Uterus (tissue), 2 donors: ENCODE measurements at regions not wholly inside any gene's neighbourhood (a gene's known extent, or its start where the extent isn't known, plus 50 kb on each side); places are given as distances from the start of the nearest gene placed in this dataset.

ENCODE experiments used
- POLR2A ChIP-seq, 2 donors: fragments of 450-650 bp; IDR thresholded peaks; one replicate each; pipeline ENCODE4 v1.6.1; 2016; ENCODE audit warnings: antibody characterized with exemption in 2 of 2, mild to moderate bottlenecking in 1 of 2, moderate library complexity in 1 of 2
- TF ChIP-seq, protein P1 (sequence below), 4 experiments: fragments of 200-600 bp in 2 of 4; fragments of 450-650 bp in 2 of 4; sonication (generic) in 2 of 4; IDR thresholded peaks; one replicate each; pipeline ENCODE4 v1.5.1; 2016 to 2019; ENCODE audit warnings: antibody characterized with exemption in 4 of 4, mild to moderate bottlenecking in 2 of 4, moderate library complexity in 1 of 4

DNA sequence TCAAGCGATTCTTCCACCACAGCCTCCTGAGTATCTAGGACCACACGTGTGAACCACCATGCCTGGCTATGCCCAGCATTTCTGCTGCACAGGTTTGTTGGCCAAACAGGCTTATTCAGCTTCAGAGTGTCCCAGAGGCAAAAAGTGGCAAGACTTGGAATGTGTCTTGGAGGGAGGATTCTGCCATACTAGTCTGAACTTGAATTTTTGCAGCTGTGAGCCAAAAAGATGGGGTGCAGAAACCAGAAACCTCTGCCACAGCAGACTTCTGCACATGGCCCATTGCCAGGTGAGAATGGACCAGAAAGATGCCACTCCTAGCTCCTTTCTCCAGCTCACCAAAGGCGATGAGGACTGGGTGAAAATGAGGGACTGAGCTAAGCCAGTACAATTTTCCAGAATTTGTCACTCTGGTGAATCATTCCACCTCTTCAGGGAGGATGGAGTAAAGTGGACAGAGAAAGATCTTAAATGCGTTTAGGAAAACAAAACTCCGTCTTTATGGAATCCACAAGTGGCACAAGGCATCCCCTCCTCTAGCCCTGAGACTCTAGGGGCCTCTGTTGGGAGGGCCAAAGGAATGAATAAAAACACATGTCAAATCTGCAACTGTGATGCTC is 369.1 kb upstream of the CLNK start:
- no peak for TF ChIP-seq POLR2A (IDR thresholded peaks at IDR 0.05)
- TF ChIP-seq, protein P1, sequence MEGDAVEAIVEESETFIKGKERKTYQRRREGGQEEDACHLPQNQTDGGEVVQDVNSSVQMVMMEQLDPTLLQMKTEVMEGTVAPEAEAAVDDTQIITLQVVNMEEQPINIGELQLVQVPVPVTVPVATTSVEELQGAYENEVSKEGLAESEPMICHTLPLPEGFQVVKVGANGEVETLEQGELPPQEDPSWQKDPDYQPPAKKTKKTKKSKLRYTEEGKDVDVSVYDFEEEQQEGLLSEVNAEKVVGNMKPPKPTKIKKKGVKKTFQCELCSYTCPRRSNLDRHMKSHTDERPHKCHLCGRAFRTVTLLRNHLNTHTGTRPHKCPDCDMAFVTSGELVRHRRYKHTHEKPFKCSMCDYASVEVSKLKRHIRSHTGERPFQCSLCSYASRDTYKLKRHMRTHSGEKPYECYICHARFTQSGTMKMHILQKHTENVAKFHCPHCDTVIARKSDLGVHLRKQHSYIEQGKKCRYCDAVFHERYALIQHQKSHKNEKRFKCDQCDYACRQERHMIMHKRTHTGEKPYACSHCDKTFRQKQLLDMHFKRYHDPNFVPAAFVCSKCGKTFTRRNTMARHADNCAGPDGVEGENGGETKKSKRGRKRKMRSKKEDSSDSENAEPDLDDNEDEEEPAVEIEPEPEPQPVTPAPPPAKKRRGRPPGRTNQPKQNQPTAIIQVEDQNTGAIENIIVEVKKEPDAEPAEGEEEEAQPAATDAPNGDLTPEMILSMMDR (IDR thresholded peaks at IDR 0.05): no peak
